GM18498 (cell line): ENCODE measurements at regions not wholly inside any gene's neighbourhood (a gene's known extent, or its start where the extent isn't known, plus 50 kb on each side); places are given as distances from the start of the nearest gene placed in this dataset.
"Not testable (repeated sequence)": the region's sequence is repeated elsewhere in the genome, so short reads cannot be mapped to it uniquely, and the experiment has no call there.

Source experiments
- ATAC-seq: cut with Tn5 transposase; IDR thresholded peaks from one replicate; pipeline ENCODE4 v1.9.1; 2021; ENCODE audit warnings: mild to moderate bottlenecking, moderate library complexity; ENCODE audit not compliant: unreplicated experiment

- ATAC-seq, result no peak
These were observed 53.2 kb upstream of the UBE2E3 start for GRCh38 chr2:180927030-180927686.

DNA sequence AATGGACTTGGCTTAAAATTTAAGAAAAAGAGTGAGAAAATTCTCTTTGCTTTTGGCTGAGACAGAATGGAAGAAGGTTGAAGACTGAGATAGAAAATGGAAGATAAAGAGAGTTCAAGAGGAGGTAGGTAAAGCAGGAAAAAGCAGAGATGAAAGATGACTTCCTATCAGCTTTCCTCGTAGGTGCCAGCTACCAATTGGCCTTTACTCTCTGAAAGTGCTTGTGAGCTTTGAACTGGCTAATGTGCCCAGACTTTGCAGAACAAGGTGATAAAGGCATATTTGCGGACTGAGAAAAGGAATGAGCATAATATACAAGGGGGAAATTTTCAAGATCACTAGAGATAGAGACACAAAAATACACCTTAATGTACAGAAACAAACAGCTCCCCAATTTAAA is 54.7 kb upstream of the UBE2E3 start:
- no peak for ATAC-seq

DNA sequence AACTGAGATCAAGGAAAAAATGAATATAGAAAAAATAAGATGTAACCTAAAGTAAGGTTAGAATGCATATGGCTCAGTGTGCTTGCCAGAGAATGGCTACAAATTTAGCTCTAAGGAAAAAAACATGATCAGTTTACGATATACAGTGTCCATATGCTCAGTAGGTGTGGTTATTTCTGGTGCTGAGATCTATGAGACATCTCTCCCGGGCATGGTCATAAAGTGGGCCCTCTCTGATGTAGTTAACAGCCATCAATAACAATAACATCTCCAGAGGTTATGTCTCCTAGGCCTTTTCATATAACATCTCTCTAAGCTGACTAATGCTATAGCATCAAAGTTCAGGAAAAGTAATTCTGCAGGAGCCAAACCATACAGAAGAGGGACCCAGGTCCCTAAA is 56.3 kb upstream of the UBE2E3 start:
- ATAC-seq, result no peak

- ATAC-seq, result no peak
These were observed 69.4 kb upstream of the UBE2E3 start for GRCh38 chr2:180910831-180911665.

- no peak for ATAC-seq
These were observed 72.7 kb upstream of the UBE2E3 start for GRCh38 chr2:180907731-180908130.

DNA sequence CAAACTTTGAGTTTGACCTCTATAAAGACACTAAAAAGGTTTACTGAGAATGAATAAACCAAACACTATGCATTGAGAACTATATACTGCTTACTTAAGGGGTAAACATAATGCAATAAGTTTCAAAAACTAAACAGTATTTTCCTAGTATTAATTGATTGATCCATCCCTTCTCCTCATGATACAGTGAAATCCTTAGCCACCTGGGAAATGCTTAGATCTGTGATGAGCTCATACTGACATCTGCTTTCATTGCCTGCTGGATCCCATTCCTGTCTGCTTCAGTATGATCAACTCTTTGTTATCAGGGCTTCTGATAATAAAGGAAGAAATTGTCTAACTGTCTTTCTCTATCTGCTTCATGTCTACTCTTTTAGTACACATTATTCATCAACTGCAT is 74.9 kb upstream of the UBE2E3 start:
- no peak for ATAC-seq

GRCh38 chr2:180905002-180905401 is 75.4 kb upstream of the UBE2E3 start:
- no peak for ATAC-seq

DNA sequence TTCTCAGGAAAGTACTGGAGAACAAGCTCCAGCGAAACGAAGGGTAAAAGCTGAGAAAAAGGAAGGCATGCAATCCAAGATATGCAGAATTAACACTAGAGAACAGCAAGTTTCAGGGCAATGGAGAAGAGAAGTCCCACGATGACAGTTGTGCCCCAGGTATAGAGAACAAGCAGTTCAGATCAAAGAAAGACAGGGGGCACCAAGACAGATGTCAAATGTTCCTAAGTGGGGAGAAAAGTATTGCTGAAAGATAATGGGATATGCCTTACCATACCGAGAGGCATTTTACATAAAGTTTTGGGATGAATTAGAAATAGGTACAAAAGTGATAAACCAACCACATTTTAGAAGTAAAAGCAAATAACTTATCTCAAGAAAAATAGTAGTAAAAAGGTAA is 79.1 kb upstream of the UBE2E3 start:
- no peak for ATAC-seq

GRCh38 chr2:180893752-180894151 is 86.7 kb upstream of the UBE2E3 start:
- no peak for ATAC-seq

- ATAC-seq, result no peak
These were observed 88.3 kb upstream of the UBE2E3 start for GRCh38 chr2:180892091-180892490.

- ATAC-seq, result no peak
These were observed 89.0 kb upstream of the UBE2E3 start for GRCh38 chr2:180891360-180891759.

GRCh38 chr2:180890781-180891180 is 89.6 kb upstream of the UBE2E3 start:
- ATAC-seq, result no peak

DNA sequence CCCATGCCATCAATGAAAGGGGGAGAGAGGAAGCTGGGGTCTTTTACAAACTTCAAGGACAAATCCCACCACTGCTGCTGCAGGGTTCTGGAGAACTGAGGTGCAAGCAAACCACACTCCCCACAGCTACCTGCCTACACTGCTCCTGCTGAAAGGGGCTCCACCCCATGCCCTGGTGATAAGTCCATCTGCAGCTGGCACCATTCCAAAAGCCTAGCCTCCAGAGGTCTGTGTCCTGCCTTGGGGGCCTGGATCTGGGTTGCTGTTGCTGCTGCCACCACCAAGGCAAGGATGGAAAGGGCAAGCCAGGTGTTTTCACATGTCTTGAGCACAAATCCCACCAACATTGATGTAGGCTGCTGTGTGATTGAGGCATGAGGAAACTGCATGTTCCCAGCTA is 97.4 kb upstream of the UBE2E3 start:
- ATAC-seq, result no peak

DNA sequence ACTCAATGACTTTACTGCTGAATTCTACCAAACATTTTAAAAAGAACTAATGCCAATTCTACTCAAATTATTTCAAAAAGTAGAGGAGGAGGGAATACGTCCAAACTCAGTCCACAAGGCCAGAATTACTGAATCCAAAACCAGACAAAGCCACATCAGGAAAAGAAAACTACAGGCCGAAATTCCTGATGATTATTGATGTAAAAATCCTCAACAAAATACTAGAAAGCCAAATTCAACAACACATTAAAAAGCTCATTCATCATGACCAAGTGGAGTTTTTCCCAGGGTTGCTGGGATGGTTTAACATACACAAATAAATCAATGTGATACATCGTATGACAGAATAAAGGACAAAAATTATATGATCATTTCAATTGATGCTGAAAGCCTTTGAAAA is 103.9 kb upstream of the UBE2E3 start:
- no peak for ATAC-seq

- no peak for ATAC-seq
These were observed 107.2 kb upstream of the UBE2E3 start for GRCh38 chr2:180873219-180873618.

DNA sequence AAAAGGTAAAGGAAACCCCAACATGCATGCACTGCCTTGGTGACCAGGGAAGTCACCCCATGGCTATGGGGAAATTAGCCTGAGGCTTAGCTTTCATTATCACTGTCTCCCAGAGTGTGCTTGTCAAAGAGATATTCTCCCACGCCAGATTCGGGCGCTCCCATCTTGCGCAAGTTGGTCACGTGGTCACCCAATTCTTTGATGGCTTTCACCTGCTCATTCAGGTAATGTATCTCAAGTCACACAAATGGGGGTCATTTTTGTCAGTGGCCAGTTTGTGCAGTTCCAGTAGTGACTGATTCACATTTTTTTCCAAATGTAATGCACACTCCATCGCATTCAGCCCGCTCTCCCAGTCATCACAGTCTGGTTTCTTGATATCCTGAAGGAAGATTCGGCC is 107.6 kb upstream of the UBE2E3 start:
- ATAC-seq, result not testable (repeated sequence)

DNA sequence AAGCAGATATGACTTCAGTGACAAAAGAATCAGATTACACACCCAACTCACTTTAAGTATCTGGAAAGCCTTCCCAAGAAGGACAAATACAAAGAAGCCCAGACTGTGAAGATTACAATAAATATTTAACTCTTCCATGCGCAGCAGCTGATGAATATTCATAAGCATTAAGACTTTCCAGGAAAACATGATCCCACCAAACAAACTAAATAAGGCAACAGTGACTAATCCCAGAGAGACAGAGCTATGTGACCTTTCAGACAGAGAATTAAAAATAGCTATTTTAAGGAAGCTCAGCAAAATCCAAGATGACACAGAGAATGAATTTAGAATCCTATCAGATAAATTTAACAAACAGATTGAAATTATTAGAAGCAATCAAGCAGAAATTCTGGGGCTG is 108.2 kb upstream of the UBE2E3 start:
- ATAC-seq, result no peak

DNA sequence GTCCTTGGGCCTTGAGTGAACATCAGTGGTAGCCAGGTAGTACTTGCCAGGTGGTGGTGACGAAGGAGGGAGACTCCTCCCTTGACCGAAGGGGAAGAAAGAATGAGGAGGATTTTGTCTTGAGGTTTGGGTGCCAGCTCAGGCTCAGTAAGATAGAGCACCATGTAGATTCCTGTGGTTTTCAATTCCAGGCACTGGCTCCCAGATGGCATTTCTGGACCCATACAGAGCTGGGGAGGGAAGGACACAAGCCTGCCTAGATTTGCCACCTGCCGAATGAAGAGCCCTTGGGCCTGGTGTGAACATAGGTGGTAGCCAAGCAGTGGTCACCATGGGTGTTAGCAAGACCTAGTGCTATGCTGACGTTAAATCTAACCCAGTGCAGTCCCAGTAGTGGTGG is 108.8 kb upstream of the UBE2E3 start:
- no peak for ATAC-seq

GRCh38 chr2:180849851-180850250 is 130.6 kb upstream of the UBE2E3 start:
- no peak for ATAC-seq

- ATAC-seq, result no peak
These were observed 132.0 kb upstream of the UBE2E3 start for GRCh38 chr2:180848393-180848792.

- no peak for ATAC-seq
These were observed 133.5 kb upstream of the UBE2E3 start for GRCh38 chr2:180846756-180847472.

- no peak for ATAC-seq
These were observed 137.9 kb upstream of the UBE2E3 start for GRCh38 chr2:180842461-180842860.
